ENCODE measurements at regions not wholly inside any gene's neighbourhood (a gene's known extent, or its start where the extent isn't known, plus 50 kb on each side); places are given as distances from the start of the nearest gene placed in this dataset.
"Not testable (repeated sequence)": the region's sequence is repeated elsewhere in the genome, so short reads cannot be mapped to it uniquely, and the experiment has no call there.

- peak; percentile 28 for DNase-seq
These were observed 269.4 kb upstream of the MVB12B start for GRCh38 chr9:126057121-126057825.

- DNase-seq = no peak
These were observed 268.6 kb upstream of the MVB12B start for GRCh38 chr9:126058011-126058531.

- DNase-seq = no peak
These were observed 268.0 kb upstream of the MVB12B start for GRCh38 chr9:126058591-126058990.

GRCh38 chr9:126061575-126061974 lies 265.1 kb upstream of the MVB12B start:
- no peak for DNase-seq

GRCh38 chr9:126062158-126062886 lies 264.3 kb upstream of the MVB12B start:
- no peak for DNase-seq

GRCh38 chr9:126063326-126063725 lies 263.3 kb upstream of the MVB12B start:
- no peak for DNase-seq

GRCh38 chr9:126066131-126066530 lies 260.5 kb upstream of the MVB12B start:
- no peak for DNase-seq

- DNase-seq = no peak
These were observed 259.4 kb upstream of the MVB12B start for GRCh38 chr9:126067031-126067734.

- DNase-seq = no peak
These were observed 257.9 kb upstream of the MVB12B start for GRCh38 chr9:126068534-126069230.

- DNase-seq = no peak
These were observed 257.2 kb upstream of the MVB12B start for GRCh38 chr9:126069400-126069955.

- DNase-seq = no peak
These were observed 256.5 kb upstream of the MVB12B start for GRCh38 chr9:126070058-126070655.

- DNase-seq = no peak
These were observed 255.4 kb upstream of the MVB12B start for GRCh38 chr9:126071076-126071750.

GRCh38 chr9:126077656-126078055 lies 249.0 kb upstream of the MVB12B start:
- DNase-seq = not testable (repeated sequence)

- no peak for DNase-seq
These were observed 246.0 kb upstream of the MVB12B start for GRCh38 chr9:126080641-126081040.

GRCh38 chr9:126081746-126082145 lies 244.9 kb upstream of the MVB12B start:
- DNase-seq = no peak

- no peak for DNase-seq
These were observed 242.6 kb upstream of the MVB12B start for GRCh38 chr9:126084008-126084407.

- DNase-seq = no peak
These were observed 241.9 kb upstream of the MVB12B start for GRCh38 chr9:126084696-126085095.

GRCh38 chr9:126085170-126085569 lies 241.5 kb upstream of the MVB12B start:
- DNase-seq = no peak

- no peak for DNase-seq
These were observed 238.3 kb upstream of the MVB12B start for GRCh38 chr9:126088336-126088735.

- DNase-seq = no peak
These were observed 236.8 kb upstream of the MVB12B start for GRCh38 chr9:126089789-126090188.

GRCh38 chr9:126093771-126094170 lies 232.9 kb upstream of the MVB12B start:
- no peak for DNase-seq
